GM19455 (cell line): ENCODE measurements at regions not wholly inside any gene's neighbourhood (a gene's known extent, or its start where the extent isn't known, plus 50 kb on each side); places are given as distances from the start of the nearest gene placed in this dataset.

Experiments used
- ATAC-seq: cut with Tn5 transposase; IDR thresholded peaks from one replicate; pipeline ENCODE4 v1.9.1; 2021; ENCODE audit not compliant: unreplicated experiment

DNA sequence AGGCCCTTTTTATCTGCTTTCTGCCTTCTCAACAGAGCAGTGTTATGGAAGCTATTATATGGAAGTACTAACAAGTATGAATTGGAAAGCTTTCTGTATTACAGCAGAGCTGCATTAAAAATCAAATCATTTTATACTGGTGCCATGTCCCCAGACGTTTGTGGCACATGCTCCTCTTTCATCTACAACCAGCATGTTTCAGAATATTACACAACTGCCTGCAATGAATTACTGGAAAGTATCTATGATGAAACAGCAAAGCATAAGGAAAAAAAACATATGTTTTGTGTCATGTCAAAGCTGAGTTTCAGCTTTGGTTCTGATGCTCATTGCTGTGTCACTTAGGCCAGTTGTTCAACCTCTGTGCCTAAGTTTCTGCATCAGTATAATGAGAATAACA, 576.8 kb downstream of the GBA3 start:
- ATAC-seq, result no peak

DNA sequence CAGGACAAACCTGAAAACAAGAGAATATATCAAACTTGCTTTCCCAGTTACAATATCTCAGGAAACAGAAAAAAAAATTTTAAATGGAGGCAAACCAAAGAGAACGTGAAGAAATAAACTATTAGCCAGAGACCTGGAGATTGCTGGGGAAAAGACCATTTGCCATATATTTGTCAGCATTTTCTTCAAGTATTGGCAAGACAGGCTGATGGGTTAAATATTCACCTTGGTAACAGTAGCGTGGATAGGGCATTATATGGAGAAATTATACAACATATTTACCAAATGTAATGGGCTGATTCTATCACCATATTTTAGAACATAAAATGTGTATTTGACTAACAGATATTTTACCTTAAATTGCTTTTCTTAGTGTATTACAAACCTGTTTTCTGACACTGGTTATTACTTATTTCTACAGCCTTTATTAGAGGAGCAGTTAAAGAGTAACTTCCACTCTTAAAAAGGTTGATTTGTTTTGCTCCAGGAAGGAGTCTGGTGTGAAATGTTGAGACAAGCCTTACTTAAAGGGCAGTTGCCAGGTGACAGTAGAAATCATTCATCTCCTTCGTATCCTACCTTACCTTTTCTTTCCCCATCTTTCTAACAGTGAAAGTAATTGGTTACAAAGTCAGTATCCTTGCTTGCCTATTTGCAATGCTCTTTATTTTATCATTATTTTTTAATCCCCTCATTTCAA, 575.5 kb downstream of the GBA3 start:
- no peak for ATAC-seq

DNA sequence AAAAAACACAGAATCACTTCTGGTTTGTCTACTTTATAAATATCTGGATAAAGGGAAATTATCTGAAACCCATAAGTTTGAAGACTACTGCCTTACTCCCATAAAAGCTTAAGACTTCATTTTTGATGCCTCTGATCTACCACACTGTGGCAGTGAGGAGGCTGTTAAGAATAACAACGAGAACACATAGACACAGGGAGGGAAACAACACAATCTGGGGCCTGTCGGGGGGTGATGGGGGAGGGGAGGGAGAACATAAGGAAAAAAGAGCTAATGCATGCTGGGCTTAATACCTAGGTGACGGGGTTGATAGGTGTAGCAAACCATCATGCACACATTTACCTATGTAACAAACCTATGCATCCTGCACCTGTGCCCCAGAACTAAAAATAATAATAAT, 573.7 kb downstream of the GBA3 start:
- ATAC-seq, result no peak

GRCh38 chr4:23260511-23260910, 567.8 kb downstream of the GBA3 start:
- ATAC-seq, result no peak

GRCh38 chr4:23245203-23245832, 552.6 kb downstream of the GBA3 start:
- no peak for ATAC-seq

DNA sequence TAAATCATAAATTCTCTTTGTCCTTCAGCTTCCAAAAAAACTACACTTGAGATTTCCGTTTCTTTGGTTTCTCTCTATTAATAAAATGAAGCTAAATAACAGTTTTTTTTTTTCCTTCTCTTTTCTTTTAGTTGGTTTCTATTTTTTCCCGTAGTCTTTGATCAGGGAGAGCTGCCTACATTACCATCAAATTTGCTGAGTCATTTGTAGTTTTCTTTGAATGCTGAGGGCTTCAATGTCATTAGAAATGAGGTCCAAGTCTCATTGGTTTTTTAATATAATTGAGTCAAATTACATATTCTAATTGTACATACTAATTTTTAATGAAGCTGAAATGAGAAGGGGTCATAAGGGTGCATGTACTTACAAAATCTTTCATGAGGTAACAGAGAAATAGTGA, 550.2 kb downstream of the GBA3 start:
- no peak for ATAC-seq

DNA sequence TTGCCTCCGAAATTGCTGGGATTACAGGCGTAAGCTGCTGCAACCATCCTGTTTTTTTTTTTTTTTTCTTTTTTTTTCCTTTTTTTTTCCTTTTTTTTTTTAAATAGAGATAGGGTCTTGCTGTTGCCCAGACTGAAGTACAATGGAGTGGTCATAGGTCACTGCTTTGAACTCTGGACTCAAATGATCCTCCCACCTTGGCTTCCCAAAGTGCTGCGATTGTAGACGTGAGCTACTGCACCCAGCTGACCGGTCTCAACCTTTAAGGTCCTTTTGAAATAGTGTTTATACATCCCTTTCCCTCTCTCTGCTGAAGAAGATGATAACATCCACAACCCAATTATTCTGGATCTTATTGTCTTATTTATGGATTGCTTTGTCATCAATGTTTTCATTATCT, 548.7 kb downstream of the GBA3 start:
- ATAC-seq, result no peak

DNA sequence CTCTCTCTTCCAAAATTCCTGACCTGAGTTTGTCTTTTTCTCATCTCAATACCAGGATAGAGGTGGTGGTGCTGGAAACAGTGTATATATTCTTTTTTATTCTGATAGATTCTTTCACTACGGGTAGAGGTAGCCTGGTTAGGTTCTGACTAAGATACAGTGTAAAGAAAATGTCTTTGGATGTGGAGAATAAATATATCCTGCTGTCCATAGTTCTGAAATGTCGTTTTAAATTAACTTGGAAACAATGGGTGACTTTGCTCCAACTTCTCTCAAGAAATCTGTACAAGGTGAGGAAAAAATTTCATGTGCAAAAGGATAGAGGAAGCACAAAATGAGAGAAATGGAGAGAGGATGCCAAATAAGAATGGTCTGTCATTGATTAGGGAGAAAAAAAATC, 546.1 kb downstream of the GBA3 start:
- ATAC-seq, result no peak

DNA sequence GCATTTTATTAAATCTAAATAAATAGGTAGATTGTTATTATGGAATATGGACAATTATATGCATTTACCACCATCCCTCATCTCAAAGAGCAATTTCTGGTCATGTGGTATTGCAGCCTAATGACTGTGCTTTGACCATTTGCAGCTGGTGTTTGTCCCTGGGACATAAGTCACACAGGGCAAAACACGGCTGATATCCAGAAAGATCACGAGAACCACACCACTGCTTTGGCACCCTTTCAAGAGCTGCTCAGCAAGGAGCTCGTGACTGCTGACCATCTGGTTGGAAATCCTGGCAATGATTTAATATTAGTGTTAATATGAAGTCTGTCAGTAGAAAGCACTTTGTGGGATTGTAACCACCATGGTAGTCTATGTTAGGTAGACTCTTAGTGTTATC, 545.0 kb downstream of the GBA3 start:
- no peak for ATAC-seq

DNA sequence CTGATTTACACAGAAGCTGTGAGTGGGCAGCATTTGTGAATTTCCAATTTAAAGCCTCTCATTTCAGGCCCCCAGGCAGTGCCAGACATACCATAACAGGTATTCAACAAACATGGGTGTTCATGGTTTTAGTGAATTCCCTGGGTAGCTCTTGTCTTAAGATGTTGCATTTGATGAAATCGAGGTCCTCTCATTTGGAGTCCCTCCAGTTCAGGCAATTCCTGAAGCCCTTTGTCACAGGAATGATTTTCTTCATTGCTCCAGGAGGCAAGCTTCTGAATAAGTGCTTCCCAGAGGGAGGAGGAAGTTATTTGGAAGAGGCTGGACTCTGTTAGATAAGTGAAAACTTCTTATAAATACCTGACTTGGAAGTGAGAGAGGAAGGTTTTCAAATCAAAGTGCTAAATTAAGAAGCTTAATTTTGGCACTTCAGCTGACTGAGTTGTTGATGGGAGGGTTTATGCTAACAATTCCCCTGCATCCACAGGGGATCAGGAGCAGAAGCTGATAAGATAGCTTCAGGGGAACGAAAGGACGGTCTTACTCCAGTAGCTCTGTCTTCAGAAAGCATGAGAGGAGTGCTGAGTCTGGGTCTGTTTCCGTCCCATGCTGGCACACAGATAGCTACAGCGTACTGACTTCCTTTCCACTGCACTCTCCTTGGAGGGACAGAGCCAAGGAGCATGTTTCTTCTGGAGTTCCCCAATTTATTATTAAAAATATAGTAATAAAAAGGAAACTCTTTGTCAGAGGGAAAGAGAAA, 543.1 kb downstream of the GBA3 start:
- no peak for ATAC-seq

- no peak for ATAC-seq
These were observed 542.0 kb downstream of the GBA3 start for GRCh38 chr4:23234716-23235115.

DNA sequence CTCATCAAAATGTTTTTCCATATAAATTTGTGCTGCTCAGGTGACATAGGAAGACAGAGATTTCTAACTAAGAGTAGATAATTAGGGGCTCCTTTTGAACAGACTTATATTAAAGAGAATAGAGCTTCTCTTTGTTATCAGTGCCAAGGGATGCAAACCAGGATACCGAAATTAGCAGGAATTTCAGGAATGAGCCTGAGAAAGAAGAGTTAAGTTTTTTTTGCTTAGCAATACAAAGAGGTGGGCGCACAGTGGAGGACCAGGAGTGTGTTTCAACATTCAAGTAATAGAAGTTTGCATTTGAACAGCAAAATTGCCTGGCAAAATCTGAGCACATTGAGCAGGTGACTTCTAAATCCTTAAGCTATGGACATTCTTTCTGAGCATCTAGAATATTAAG, 541.3 kb downstream of the GBA3 start:
- no peak for ATAC-seq

GRCh38 chr4:23233596-23233995, 540.9 kb downstream of the GBA3 start:
- no peak for ATAC-seq

DNA sequence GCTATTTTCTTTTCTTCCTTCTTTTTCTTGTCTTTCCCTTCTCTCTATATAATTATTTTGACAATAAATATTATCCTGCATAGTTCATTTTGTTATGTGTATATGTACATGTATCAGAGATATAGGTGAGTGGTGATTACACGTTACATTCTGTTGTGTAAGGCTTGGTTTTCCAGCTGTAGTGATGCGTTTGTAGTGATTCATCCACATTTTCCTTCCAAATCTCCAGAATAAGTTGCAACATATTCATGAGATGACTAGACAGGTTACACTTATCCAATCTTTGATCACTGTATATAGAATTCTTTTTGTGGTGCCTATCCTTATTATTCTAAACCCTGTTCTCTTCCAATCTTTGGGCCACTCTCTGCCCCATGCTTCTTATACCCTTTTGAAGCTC, 540.2 kb downstream of the GBA3 start:
- no peak for ATAC-seq

GRCh38 chr4:23225564-23225963, 532.8 kb downstream of the GBA3 start:
- no peak for ATAC-seq

DNA sequence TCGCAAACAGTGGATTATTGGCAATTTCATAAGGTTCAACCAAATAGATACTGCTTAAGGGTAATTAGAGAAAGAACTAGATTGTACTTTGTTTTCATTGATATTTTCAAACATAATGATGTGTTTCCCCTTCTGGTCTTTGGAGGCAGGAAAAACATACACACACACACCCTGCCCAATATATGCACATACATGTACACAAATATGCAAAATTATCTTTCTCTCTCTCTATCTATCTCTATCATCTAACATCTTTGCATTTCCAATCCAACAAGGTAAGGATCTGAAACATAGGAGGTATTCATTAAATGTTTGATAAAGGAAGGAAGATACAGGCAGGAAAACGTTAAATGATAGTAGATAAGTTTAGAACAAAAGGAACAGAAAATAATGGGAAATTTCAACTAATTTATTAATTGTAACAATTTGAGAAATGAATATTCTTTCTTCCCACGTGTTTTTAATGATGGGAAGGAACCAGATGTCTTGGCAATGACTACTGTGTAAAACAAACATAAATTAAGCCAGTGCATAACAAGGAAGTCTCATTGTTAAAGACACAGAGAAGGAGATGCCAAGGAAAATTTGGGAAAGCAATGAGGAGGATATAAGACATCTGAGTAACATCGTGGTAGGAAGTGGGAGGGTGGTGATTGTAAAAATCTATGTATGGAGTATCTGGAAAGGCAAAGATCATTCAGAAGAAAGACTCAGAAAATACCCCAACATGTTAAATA, 532.1 kb downstream of the GBA3 start:
- ATAC-seq, result no peak

GRCh38 chr4:23220911-23221310, 528.2 kb downstream of the GBA3 start:
- no peak for ATAC-seq

DNA sequence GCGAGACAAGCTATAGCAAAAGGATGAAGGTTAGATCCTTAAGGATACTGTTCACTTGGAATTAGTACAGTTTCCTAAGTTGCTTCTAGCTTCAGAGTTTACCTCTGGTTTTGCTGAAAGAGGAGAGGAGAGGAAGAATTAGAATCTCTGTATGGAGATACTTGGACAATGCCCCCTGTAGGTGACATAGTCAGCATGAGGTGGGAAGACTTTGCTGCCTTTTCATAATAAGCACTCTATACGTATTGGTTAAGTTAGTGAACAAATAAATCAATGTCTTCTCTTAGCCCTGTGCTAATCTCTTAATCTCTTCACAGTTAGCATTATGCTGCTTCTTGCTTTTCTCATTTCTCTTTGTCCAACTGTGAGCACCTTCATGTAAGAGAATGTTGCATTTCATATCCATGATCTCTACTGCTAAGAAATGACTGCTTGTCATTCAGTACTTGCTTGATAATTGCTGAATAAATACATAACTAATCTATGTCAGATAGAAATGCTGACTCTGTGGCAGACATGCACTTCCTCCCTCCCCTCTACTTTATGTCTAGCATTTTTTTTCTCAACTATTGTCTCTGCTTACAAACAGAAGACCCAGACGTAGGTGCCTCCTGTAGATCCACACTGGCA, 527.2 kb downstream of the GBA3 start:
- no peak for ATAC-seq

GRCh38 chr4:23213198-23213597, 520.5 kb downstream of the GBA3 start:
- ATAC-seq, result no peak

DNA sequence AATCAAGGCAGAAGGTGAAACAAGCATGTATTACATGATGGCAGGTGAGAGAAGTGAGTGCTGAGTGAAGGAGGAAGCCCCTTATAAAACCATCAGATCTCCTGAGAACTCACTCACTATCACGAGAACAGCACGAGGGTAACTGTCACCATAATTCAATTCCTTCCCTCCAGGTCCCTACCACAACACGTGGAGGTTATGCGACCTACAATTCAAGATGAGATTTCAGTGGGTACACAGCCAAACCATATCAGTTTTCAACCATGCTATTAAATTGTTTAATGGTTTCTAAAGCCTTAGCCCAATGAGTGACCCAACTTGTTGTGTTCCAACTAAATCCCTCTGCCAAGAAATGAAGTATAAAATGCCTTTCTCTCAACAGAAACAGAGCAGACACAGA, 519.8 kb downstream of the GBA3 start:
- no peak for ATAC-seq

GRCh38 chr4:23207059-23207458, 514.3 kb downstream of the GBA3 start:
- ATAC-seq, result no peak
